ENCODE measurements at regions not wholly inside any gene's neighbourhood (a gene's known extent, or its start where the extent isn't known, plus 50 kb on each side); places are given as distances from the start of the nearest gene placed in this dataset.

- Histone ChIP-seq H3K4me1 (ENCODE audit: control insufficient read depth in 1 of 2, insufficient read depth in 2 of 2, low read length in 2 of 2) (peaks cover 6 to 10% of the 10 kb centered on the region in 2 donors), H3K36me3 (ENCODE audit: control insufficient read depth in 1 of 2, insufficient read depth in 2 of 2, low read length in 2 of 2) (no peaks in the 10 kb centered on the region), H3K27ac (ENCODE audit: low read length) (no peak overlapping the region)
These were observed 314.3 kb upstream of the ZMIZ1 start for GRCh38 chr10:78754269-78755062.

GRCh38 chr10:78755063-78755701 is 313.6 kb upstream of the ZMIZ1 start:
- Histone ChIP-seq H3K9me3 (ENCODE audit: control insufficient read depth in 1 of 2, low read length in 2 of 2) (no peaks in the 10 kb centered on the region), H3K4me3 (ENCODE audit: low read depth in 1 of 2, low read length in 2 of 2) (no peak overlapping the region), H3K27me3 (ENCODE audit: low read depth, low read length) (no peaks in the 10 kb centered on the region), H3K27ac (ENCODE audit: low read length) (no peak overlapping the region), H3K4me1 (ENCODE audit: control insufficient read depth in 1 of 2, insufficient read depth in 2 of 2, low read length in 2 of 2) (peaks cover 6 to 10% of the 10 kb centered on the region in 2 donors), H3K36me3 (ENCODE audit: control insufficient read depth in 1 of 2, insufficient read depth in 2 of 2, low read length in 2 of 2) (no peaks in the 10 kb centered on the region)

More at GRCh38 chr10:78754269-78755062, 314.3 kb upstream of the ZMIZ1 start:
- Histone ChIP-seq H3K9me3 (ENCODE audit: control insufficient read depth in 1 of 2, low read length in 2 of 2) (no peaks in the 10 kb centered on the region), H3K27me3 (ENCODE audit: low read depth, low read length) (no peaks in the 10 kb centered on the region), H3K4me3 (ENCODE audit: low read depth in 1 of 2, low read length in 2 of 2) (no peak overlapping the region)

- Histone ChIP-seq H3K4me1 (ENCODE audit: control insufficient read depth in 1 of 2, insufficient read depth in 2 of 2, low read length in 2 of 2) (peaks cover 6 to 10% of the 10 kb centered on the region in 2 donors), H3K9me3 (ENCODE audit: control insufficient read depth in 1 of 2, low read length in 2 of 2) (no peaks in the 10 kb centered on the region), H3K27me3 (ENCODE audit: low read depth, low read length) (no peaks in the 10 kb centered on the region), H3K27ac (ENCODE audit: low read length) (peak overlapping the region; percentile 27), H3K4me3 (ENCODE audit: low read depth in 1 of 2, low read length in 2 of 2) (no peak overlapping the region), H3K36me3 (ENCODE audit: control insufficient read depth in 1 of 2, insufficient read depth in 2 of 2, low read length in 2 of 2) (no peaks in the 10 kb centered on the region)
These were observed 312.8 kb upstream of the ZMIZ1 start for GRCh38 chr10:78755877-78756455.

- no peaks in the 10 kb centered on the region for H3K36me3 ChIP-seq (ENCODE audit: control insufficient read depth in 1 of 2, insufficient read depth in 2 of 2, low read length in 2 of 2)
- H3K4me3 ChIP-seq (ENCODE audit: low read depth in 1 of 2, low read length in 2 of 2): no peak overlapping the region
- H3K27ac ChIP-seq (ENCODE audit: low read length): peak overlapping the region; percentile 27
- H3K27me3 ChIP-seq (ENCODE audit: low read depth, low read length): no peaks in the 10 kb centered on the region
- no peaks in the 10 kb centered on the region for H3K9me3 ChIP-seq (ENCODE audit: control insufficient read depth in 1 of 2, low read length in 2 of 2)
- H3K4me1 ChIP-seq (ENCODE audit: control insufficient read depth in 1 of 2, insufficient read depth in 2 of 2, low read length in 2 of 2): peaks cover 6 to 10% of the 10 kb centered on the region in 2 donors
These were observed 312.0 kb upstream of the ZMIZ1 start for GRCh38 chr10:78756604-78757343.

- Histone ChIP-seq H3K27me3 (ENCODE audit: low read depth, low read length) (no peaks in the 10 kb centered on the region), H3K4me1 (ENCODE audit: control insufficient read depth in 1 of 2, insufficient read depth in 2 of 2, low read length in 2 of 2) (peaks cover 6 to 10% of the 10 kb centered on the region in 2 donors), H3K4me3 (ENCODE audit: low read depth in 1 of 2, low read length in 2 of 2) (no peak overlapping the region), H3K36me3 (ENCODE audit: control insufficient read depth in 1 of 2, insufficient read depth in 2 of 2, low read length in 2 of 2) (no peaks in the 10 kb centered on the region), H3K27ac (ENCODE audit: low read length) (no peak overlapping the region), H3K9me3 (ENCODE audit: control insufficient read depth in 1 of 2, low read length in 2 of 2) (no peaks in the 10 kb centered on the region)
These were observed 311.3 kb upstream of the ZMIZ1 start for GRCh38 chr10:78757344-78757925.

- Histone ChIP-seq H3K4me3 (ENCODE audit: low read depth in 1 of 2, low read length in 2 of 2) (no peak overlapping the region), H3K9me3 (ENCODE audit: control insufficient read depth in 1 of 2, low read length in 2 of 2) (no peaks in the 10 kb centered on the region), H3K27me3 (ENCODE audit: low read depth, low read length) (no peaks in the 10 kb centered on the region), H3K4me1 (ENCODE audit: control insufficient read depth in 1 of 2, insufficient read depth in 2 of 2, low read length in 2 of 2) (peaks cover 6 to 12% of the 10 kb centered on the region in 2 donors), H3K36me3 (ENCODE audit: control insufficient read depth in 1 of 2, insufficient read depth in 2 of 2, low read length in 2 of 2) (no peaks in the 10 kb centered on the region), H3K27ac (ENCODE audit: low read length) (no peak overlapping the region)
These were observed 310.6 kb upstream of the ZMIZ1 start for GRCh38 chr10:78758176-78758575.

- Histone ChIP-seq H3K4me1 (ENCODE audit: control insufficient read depth in 1 of 2, insufficient read depth in 2 of 2, low read length in 2 of 2) (peaks cover 6 to 22% of the 10 kb centered on the region in 2 donors), H3K27ac (ENCODE audit: low read length) (no peak overlapping the region), H3K9me3 (ENCODE audit: control insufficient read depth in 1 of 2, low read length in 2 of 2) (no peaks in the 10 kb centered on the region)
These were observed 309.2 kb upstream of the ZMIZ1 start for GRCh38 chr10:78759456-78760120.

GRCh38 chr10:78760463-78761310 is 308.1 kb upstream of the ZMIZ1 start:
- H3K27ac ChIP-seq (ENCODE audit: low read length): no peak overlapping the region
- no peak overlapping the region for H3K4me3 ChIP-seq (ENCODE audit: low read depth in 1 of 2, low read length in 2 of 2)
- no peaks in the 10 kb centered on the region for H3K9me3 ChIP-seq (ENCODE audit: control insufficient read depth in 1 of 2, low read length in 2 of 2)
- H3K36me3 ChIP-seq (ENCODE audit: control insufficient read depth in 1 of 2, insufficient read depth in 2 of 2, low read length in 2 of 2): no peaks in the 10 kb centered on the region
- no peaks in the 10 kb centered on the region for H3K27me3 ChIP-seq (ENCODE audit: low read depth, low read length)
- H3K4me1 ChIP-seq (ENCODE audit: control insufficient read depth in 1 of 2, insufficient read depth in 2 of 2, low read length in 2 of 2): peaks cover 6 to 22% of the 10 kb centered on the region in 2 donors

More at GRCh38 chr10:78759456-78760120, 309.2 kb upstream of the ZMIZ1 start:
- no peaks in the 10 kb centered on the region for H3K27me3 ChIP-seq (ENCODE audit: low read depth, low read length)
- no peaks in the 10 kb centered on the region for H3K36me3 ChIP-seq (ENCODE audit: control insufficient read depth in 1 of 2, insufficient read depth in 2 of 2, low read length in 2 of 2)
- no peak overlapping the region for H3K4me3 ChIP-seq (ENCODE audit: low read depth in 1 of 2, low read length in 2 of 2)

- Histone ChIP-seq H3K4me1 (ENCODE audit: control insufficient read depth in 1 of 2, insufficient read depth in 2 of 2, low read length in 2 of 2) (peaks cover 3 to 17% of the 10 kb centered on the region in 2 donors), H3K36me3 (ENCODE audit: control insufficient read depth in 1 of 2, insufficient read depth in 2 of 2, low read length in 2 of 2) (no peaks in the 10 kb centered on the region), H3K9me3 (ENCODE audit: control insufficient read depth in 1 of 2, low read length in 2 of 2) (no peaks in the 10 kb centered on the region), H3K4me3 (ENCODE audit: low read depth in 1 of 2, low read length in 2 of 2) (no peak overlapping the region), H3K27ac (ENCODE audit: low read length) (no peak overlapping the region), H3K27me3 (ENCODE audit: low read depth, low read length) (no peaks in the 10 kb centered on the region)
These were observed 307.4 kb upstream of the ZMIZ1 start for GRCh38 chr10:78761311-78761781.

All from muscle layer of duodenum (tissue), 2 donors.